ENCODE measurements at regions not wholly inside any gene's neighbourhood (a gene's known extent, or its start where the extent isn't known, plus 50 kb on each side); places are given as distances from the start of the nearest gene placed in this dataset.
"Not testable (repeated sequence)": the region's sequence is repeated elsewhere in the genome, so short reads cannot be mapped to it uniquely, and the experiment has no call there.

DNA sequence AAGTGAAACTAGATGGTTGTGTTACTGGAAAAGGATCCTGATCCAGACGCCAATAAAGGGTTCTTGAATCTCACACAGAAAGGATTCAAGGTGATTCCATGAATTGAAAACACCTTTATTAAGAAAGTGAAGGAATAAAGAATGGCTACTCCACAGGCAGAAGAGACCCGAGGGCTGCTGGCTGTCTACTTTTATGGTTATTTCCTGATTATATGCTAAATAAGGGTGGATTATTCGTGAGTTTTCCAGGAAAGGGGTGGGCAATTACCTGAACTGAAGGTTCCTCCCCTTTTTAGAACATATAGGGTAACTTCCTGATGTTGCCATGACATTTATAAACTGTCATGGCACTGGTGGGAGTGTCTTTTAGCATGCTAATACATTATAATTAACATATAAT is 50.9 kb upstream of the WARS2 start:
- DNase-seq (ENCODE audit: low spot score): no peak

GRCh38 chr1:119204197-119204960 is 63.9 kb upstream of the WARS2 start:
- no peak for DNase-seq (ENCODE audit: low spot score)

- DNase-seq (ENCODE audit: low spot score): no peak
Observed at GRCh38 chr1:119204961-119205357, 64.5 kb upstream of the WARS2 start.

- no peak for DNase-seq (ENCODE audit: low spot score)
Observed at GRCh38 chr1:119209061-119209460, 68.6 kb upstream of the WARS2 start.

DNA sequence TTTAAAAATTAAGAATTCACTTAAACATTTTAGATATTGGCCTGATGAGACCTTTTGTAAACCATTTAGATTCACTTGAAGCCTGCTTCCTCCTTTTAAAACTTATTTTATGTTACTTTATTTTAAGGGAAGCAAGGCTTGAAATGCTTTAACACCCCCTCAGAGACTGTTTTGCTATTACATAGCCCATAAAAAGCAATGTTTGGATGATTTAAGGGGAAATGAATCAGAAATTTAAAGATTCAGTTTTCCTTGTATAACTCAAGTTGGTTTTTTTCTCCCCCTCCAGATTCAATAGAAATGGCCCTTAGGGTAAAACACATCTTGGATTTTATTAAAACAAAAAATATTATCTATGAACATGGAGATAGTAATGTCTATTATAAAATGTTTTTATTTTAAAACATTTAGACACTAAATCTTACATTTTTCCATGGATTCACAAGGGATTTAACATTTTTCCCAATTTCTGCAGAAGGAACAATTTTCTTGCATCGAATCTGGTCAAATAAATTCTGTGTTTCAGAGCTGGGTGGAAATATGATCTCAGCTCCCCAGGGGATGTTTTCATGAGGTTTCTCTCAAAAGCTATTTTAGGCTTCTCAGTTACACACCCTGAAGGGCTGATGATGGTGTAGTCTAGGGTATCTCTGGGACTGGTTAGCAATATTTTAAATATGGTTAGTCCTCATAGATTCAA is 69.3 kb upstream of the WARS2 start:
- no peak for DNase-seq (ENCODE audit: low spot score)

DNA sequence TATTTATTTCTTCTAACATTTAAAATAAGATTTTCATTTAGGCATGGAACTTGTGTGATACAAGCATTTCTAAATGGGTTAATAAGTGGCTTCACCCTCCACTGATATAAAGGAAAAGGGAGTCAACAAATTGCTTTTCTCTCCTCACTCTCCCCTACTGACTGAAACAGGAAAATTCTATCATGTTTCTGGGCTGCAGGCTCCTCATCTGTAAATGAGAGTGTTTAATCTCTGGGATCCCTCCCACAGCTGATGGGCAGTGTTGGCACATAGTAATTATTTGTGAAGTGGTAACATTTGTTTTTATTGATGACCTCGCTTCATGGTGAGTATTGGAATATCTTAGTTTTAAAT is 69.8 kb upstream of the WARS2 start:
- no peak for DNase-seq (ENCODE audit: low spot score)

DNA sequence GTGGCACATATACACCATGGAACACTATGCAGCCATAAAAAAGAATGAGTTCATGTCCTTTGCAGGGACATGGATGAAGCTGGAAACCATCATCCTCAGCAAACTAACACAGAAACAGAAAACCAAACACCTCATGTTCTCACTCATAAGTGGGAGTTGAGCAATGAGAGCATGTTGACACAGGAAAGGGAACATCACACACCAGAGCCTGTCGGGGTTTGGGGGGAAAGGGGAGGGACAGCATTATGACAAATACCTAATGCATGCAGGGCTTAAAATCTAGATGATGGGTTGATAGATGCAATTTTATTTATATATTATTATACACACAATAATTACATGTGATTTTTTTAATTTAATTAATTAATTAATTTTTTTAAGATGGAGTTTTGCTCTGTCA is 72.8 kb upstream of the WARS2 start:
- not testable (repeated sequence) for DNase-seq (ENCODE audit: low spot score)

GRCh38 chr1:119214961-119215360 is 74.5 kb upstream of the WARS2 start:
- not testable (repeated sequence) for DNase-seq (ENCODE audit: low spot score)

DNA sequence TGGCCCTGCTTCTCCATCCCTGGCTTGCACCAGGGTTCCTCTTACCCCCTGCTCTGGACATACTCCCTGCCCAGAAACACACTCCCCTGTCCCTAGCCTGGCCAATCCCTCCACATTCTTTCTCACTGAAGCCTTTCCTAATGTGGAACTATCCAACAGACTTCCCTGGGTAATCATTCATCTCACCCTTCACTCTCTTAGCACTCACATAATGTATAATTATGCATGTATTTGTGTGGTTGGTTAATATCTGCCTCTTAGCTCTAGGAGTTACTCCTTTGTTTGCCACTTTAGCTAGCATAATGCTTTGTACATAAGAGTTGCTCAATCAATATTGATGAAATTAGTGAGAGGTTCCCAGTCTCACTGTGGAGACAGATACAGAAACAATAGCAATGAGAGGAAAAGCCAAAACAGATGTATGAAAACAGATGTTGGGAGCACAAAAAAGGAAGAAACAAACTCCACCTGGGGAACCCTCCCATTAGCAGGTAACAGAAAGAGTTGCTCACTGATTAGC is 76.9 kb upstream of the WARS2 start:
- no peak for DNase-seq (ENCODE audit: low spot score)

- no peak for DNase-seq (ENCODE audit: low spot score)
Observed at GRCh38 chr1:119219711-119220110, 79.3 kb upstream of the WARS2 start.

GRCh38 chr1:119220991-119221390 is 80.5 kb upstream of the WARS2 start:
- DNase-seq (ENCODE audit: low spot score): no peak

GRCh38 chr1:119222271-119222670 is 81.8 kb upstream of the WARS2 start:
- DNase-seq (ENCODE audit: low spot score): no peak

DNA sequence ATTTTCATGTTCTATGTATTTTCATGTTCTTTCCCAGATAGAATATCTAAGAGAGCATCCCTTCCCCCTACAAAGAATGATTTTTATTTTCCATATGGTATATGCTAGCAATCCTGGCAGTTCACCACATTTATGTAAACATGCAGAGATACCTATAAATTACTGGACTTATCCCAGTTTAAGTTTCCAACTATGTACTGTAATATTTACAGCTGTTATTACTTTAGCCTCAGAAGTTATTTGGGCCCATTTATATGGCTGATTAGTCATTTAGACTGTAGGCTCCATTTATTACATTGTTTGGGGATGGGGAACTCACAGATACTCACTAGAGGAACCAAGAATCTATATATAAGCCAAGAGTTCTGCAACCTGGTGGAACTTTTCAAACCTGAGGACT is 84.8 kb upstream of the WARS2 start:
- no peak for DNase-seq (ENCODE audit: low spot score)

- DNase-seq (ENCODE audit: low spot score): no peak
Observed at GRCh38 chr1:119225831-119226230, 85.4 kb upstream of the WARS2 start.

DNA sequence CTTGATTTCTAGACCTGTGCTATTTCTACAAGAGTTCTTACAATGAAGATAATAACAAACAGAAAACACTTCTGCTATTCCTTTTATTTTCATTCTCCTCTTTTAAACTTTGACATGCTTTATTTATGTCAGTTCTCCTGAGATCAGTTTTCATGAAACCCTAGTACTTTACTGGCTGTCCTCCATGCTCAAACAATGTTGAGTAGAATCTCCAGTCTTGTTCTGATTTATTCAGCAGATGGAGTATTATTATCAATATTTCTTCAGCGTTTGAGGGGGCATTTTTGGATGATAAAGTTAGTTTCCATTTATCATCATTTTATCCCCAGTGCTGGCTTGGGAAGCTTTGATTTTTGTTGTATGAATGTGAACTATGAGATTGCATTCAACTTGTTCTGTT is 85.9 kb upstream of the WARS2 start:
- DNase-seq (ENCODE audit: low spot score): no peak

GRCh38 chr1:119226913-119227312 is 86.5 kb upstream of the WARS2 start:
- no peak for DNase-seq (ENCODE audit: low spot score)

DNA sequence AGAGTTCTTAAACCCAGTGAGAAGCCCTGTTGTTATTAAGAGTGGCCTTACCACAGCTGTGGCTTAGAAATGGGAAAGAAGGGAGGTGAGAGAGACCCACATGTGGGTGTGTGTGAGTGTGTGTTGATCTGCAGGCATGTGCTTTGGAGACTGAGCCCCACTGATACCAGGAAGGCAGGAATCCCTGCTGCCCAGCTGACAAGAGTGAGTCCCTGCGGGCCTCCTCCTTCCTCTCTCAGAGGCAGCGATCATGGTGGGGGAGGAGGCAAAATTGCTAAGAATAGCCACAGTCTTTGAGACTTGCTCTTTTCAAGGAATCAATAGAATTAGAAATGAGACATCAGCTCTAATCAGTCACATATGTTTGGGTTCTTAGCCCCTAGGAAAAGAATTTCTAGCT is 87.0 kb upstream of the WARS2 start:
- DNase-seq (ENCODE audit: low spot score): no peak

DNA sequence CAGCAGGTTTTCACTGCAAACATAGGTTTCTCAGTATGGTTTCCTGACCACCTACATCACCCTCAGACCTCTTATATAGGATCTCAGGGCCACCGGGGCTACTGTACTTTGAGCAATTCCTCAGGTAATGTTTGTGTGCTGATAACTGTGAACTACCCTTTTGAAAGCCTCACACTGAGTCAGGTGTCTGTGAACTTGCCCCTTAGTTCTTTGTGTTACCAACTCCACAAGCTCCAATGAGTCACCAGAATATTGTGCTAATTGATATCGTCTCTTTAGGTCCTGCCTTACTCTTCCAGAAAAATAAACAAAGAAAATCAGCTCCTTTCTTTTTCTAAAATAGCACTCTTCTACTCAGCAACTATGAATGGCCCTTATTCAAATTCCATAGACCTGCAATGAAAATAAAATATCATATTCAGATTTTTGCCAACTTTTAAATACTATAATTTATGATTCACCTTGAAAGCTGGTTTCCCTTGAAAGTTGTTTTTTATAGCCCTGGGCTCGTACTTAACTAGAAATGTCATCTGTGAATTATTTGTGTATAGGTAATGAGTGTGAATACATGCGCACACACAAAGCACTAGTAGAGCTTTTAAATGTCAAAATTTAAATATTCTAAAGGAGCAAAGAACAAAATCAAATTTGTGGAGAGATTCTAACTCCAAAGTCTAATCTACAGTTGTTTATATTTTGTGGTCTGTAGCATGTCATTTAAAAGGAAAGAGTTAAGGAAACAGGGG is 88.1 kb upstream of the WARS2 start:
- no peak for DNase-seq (ENCODE audit: low spot score)

GRCh38 chr1:119235120-119235519 is 94.7 kb upstream of the WARS2 start:
- no peak for DNase-seq (ENCODE audit: low spot score)

- no peak for DNase-seq (ENCODE audit: low spot score)
Observed at GRCh38 chr1:119245881-119246280, 105.4 kb upstream of the WARS2 start.

GRCh38 chr1:119249283-119249682 is 108.8 kb upstream of the WARS2 start:
- DNase-seq (ENCODE audit: low spot score): no peak

- no peak for DNase-seq (ENCODE audit: low spot score)
Observed at GRCh38 chr1:119250299-119250698, 109.8 kb upstream of the WARS2 start.

- no peak for DNase-seq (ENCODE audit: low spot score)
Observed at GRCh38 chr1:119251751-119252150, 111.3 kb upstream of the WARS2 start.

All from LoVo (cell line).